MM.1S (cell line): ENCODE measurements at regions not wholly inside any gene's neighbourhood (a gene's known extent, or its start where the extent isn't known, plus 50 kb on each side); places are given as distances from the start of the nearest gene placed in this dataset.
"Not testable (repeated sequence)": the region's sequence is repeated elsewhere in the genome, so short reads cannot be mapped to it uniquely, and the experiment has no call there.

Experiments used
- DNase-seq: peaks from one replicate; pipeline ENCODE4 v3.0.0-alpha.2; 2015
- H2AFZ ChIP-seq: fragments of 300-600 bp; sonication (generic); 2 replicates; pipeline ENCODE4 v1.6.0; 2016; ENCODE audit warnings: antibody characterized with exemption, low read length
- H3F3A ChIP-seq: fragments of 300-600 bp; sonication (generic); 2 replicates; pipeline ENCODE4 v1.6.1; 2016; ENCODE audit warnings: mild to moderate bottlenecking, antibody characterized with exemption, low read length, moderate library complexity, mixed read lengths; ENCODE audit not compliant: insufficient read depth
- H3K27ac ChIP-seq: fragments of 300-600 bp; sonication (generic); 2 replicates; pipeline ENCODE4 v1.5.1; 2016; ENCODE audit warnings: mild to moderate bottlenecking, low read length
- H3K27me3 ChIP-seq: fragments of 300-600 bp; sonication (generic); replicated peaks from 2 replicates; pipeline ENCODE4 v1.6.0; 2016; ENCODE audit warnings: low read length; ENCODE audit not compliant: insufficient read depth
- H3K36me3 ChIP-seq: fragments of 300-600 bp; sonication (generic); replicated peaks from 2 replicates; pipeline ENCODE4 v1.6.1; 2016; ENCODE audit warnings: mild to moderate bottlenecking, low read length, mixed read lengths; ENCODE audit not compliant: insufficient read depth
- H3K4me1 ChIP-seq: fragments of 300-600 bp; sonication (generic); 2 replicates; pipeline ENCODE4 v1.6.1; 2016; ENCODE audit warnings: low read length, mixed read lengths
- H3K4me2 ChIP-seq: fragments of 300-600 bp; sonication (generic); 2 replicates; pipeline ENCODE4 v1.6.0; 2016; ENCODE audit warnings: low read depth, low read length
- H3K4me3 ChIP-seq: fragments of 300-600 bp; sonication (generic); 2 replicates; pipeline ENCODE4 v1.5.1; 2016; ENCODE audit warnings: low read length, mixed read lengths
- H3K79me2 ChIP-seq: fragments of 300-600 bp; sonication (generic); 2 replicates; pipeline ENCODE4 v1.6.1; 2016; ENCODE audit warnings: mixed run types, low read length, mixed read lengths
- H3K9ac ChIP-seq: fragments of 300-600 bp; sonication (generic); 2 replicates; pipeline ENCODE4 v1.6.1; 2016; ENCODE audit warnings: low read length, mixed read lengths
- H3K9me2 ChIP-seq: fragments of 300-600 bp; sonication (generic); replicated peaks from 2 replicates; pipeline ENCODE4 v1.6.1; 2016; ENCODE audit warnings: mild to moderate bottlenecking, low read length, mixed read lengths; ENCODE audit not compliant: insufficient read depth
- H3K9me3 ChIP-seq: fragments of 300-600 bp; sonication (generic); replicated peaks from 2 replicates; pipeline ENCODE4 v1.6.1; 2016; ENCODE audit warnings: mild to moderate bottlenecking, low read length, mixed read lengths; ENCODE audit not compliant: insufficient read depth
- H4K20me1 ChIP-seq: fragments of 300-600 bp; sonication (generic); 2 replicates; pipeline ENCODE4 v1.6.1; 2016; ENCODE audit warnings: mild to moderate bottlenecking, low read length, moderate library complexity, mixed read lengths; ENCODE audit not compliant: insufficient read depth

GRCh38 chr15:44829150-44829549 is 92.8 kb downstream of the TRIM69 start:
- H3K36me3 ChIP-seq, H3K4me2 ChIP-seq, H3K4me1 ChIP-seq, H3K27ac ChIP-seq, H3K9me2 ChIP-seq, H3K9me3 ChIP-seq, H3K4me3 ChIP-seq, H3F3A ChIP-seq, H3K9ac ChIP-seq, H3K79me2 ChIP-seq, DNase-seq, H4K20me1 ChIP-seq, H3K27me3 ChIP-seq, H2AFZ ChIP-seq: not testable (repeated sequence)

- H3K9ac ChIP-seq, H3K79me2 ChIP-seq, H3K4me3 ChIP-seq, H3K4me1 ChIP-seq, H3K27me3 ChIP-seq, H3K36me3 ChIP-seq, H2AFZ ChIP-seq, DNase-seq, H3K9me2 ChIP-seq, H4K20me1 ChIP-seq, H3K27ac ChIP-seq, H3F3A ChIP-seq, H3K9me3 ChIP-seq, H3K4me2 ChIP-seq: not testable (repeated sequence)
Observed at GRCh38 chr15:44830692-44831408, 94.5 kb downstream of the TRIM69 start.

GRCh38 chr15:44831409-44831741 is 95.0 kb downstream of the TRIM69 start:
- H3K9me3 ChIP-seq, H3K79me2 ChIP-seq, H3F3A ChIP-seq, H3K4me3 ChIP-seq, H3K9ac ChIP-seq, DNase-seq, H3K27ac ChIP-seq, H3K36me3 ChIP-seq, H3K9me2 ChIP-seq, H3K4me2 ChIP-seq, H3K27me3 ChIP-seq, H3K4me1 ChIP-seq, H4K20me1 ChIP-seq, H2AFZ ChIP-seq: not testable (repeated sequence)

GRCh38 chr15:44832133-44832532 is 95.8 kb downstream of the TRIM69 start:
- not testable (repeated sequence) for DNase-seq, H3K4me3 ChIP-seq, H3K36me3 ChIP-seq, H4K20me1 ChIP-seq, H3F3A ChIP-seq, H3K9me2 ChIP-seq, H3K4me2 ChIP-seq, H3K79me2 ChIP-seq, H3K9ac ChIP-seq, H3K27ac ChIP-seq, H2AFZ ChIP-seq, H3K4me1 ChIP-seq, H3K27me3 ChIP-seq, H3K9me3 ChIP-seq

- not testable (repeated sequence) for H3K27me3 ChIP-seq, H3K9me2 ChIP-seq, H3K9ac ChIP-seq, H3K36me3 ChIP-seq, H4K20me1 ChIP-seq, H3K27ac ChIP-seq, H3K4me1 ChIP-seq, H2AFZ ChIP-seq, H3K9me3 ChIP-seq, H3K4me3 ChIP-seq, H3F3A ChIP-seq, H3K79me2 ChIP-seq, H3K4me2 ChIP-seq, DNase-seq
Observed at GRCh38 chr15:44833081-44833480, 96.8 kb downstream of the TRIM69 start.

GRCh38 chr15:44833761-44834160 is 97.4 kb downstream of the TRIM69 start:
- H3K9ac ChIP-seq, H3F3A ChIP-seq, H3K9me2 ChIP-seq, DNase-seq, H3K4me1 ChIP-seq, H3K27me3 ChIP-seq, H3K27ac ChIP-seq, H2AFZ ChIP-seq, H4K20me1 ChIP-seq, H3K36me3 ChIP-seq, H3K9me3 ChIP-seq, H3K4me3 ChIP-seq, H3K79me2 ChIP-seq, H3K4me2 ChIP-seq: not testable (repeated sequence)

GRCh38 chr15:44835082-44835481 is 98.8 kb downstream of the TRIM69 start:
- H3K36me3 ChIP-seq, H3K9me2 ChIP-seq, DNase-seq, H4K20me1 ChIP-seq, H3K27me3 ChIP-seq, H3K4me3 ChIP-seq, H3K9me3 ChIP-seq, H3K27ac ChIP-seq, H3K4me1 ChIP-seq, H3K4me2 ChIP-seq, H3K9ac ChIP-seq, H3K79me2 ChIP-seq, H3F3A ChIP-seq, H2AFZ ChIP-seq: not testable (repeated sequence)
